DMS114 treated with DMSO at 0.1 percent for 48 hours (cell line): ENCODE measurements at regions not wholly inside any gene's neighbourhood (a gene's known extent, or its start where the extent isn't known, plus 50 kb on each side); places are given as distances from the start of the nearest gene placed in this dataset.
"Not testable (repeated sequence)": the region's sequence is repeated elsewhere in the genome, so short reads cannot be mapped to it uniquely, and the experiment has no call there.

Experiments
- DNase-seq: peaks from one replicate; lab custom pipeline; 2025; ENCODE audit not compliant: unreplicated experiment; lab: John Stamatoyannopoulos, UW

GRCh38 chr7:131861620-131862346, 305.4 kb upstream of the PODXL start:
- no peak for DNase-seq

DNA sequence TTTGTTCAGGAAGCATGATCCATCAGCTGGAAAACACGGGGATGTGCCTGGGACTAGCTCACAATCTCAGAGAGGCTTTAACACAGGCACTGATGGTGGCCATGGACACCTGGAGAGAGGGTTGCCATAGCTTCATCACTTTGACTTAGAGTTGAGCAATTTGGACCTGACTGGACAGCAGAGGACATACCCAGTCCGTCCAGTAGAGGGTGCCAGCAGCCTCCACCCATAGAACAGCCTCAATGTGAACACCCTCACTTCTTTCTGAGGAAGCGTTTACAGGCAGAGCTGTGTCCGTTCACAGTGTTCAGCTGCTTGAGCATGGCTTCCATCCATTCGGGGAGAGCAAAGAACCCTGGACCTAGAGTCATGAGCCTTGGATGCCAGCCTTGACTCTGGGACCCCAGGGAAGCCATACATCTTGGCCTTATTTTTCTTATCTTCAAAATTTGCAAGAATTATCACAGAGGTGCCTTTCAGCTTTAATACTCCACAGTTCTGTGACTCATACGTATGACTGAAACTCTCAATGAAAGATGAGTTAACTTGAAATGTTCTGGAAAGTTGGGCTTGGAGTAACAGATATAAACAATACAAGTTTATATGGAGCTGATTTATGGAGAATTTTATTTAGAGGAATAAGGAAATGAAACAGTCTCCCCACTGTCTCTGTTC, 302.9 kb upstream of the PODXL start:
- peak; percentile 8 for DNase-seq

- DNase-seq: no peak
Observed at GRCh38 chr7:131858611-131859010, 302.2 kb upstream of the PODXL start.

DNA sequence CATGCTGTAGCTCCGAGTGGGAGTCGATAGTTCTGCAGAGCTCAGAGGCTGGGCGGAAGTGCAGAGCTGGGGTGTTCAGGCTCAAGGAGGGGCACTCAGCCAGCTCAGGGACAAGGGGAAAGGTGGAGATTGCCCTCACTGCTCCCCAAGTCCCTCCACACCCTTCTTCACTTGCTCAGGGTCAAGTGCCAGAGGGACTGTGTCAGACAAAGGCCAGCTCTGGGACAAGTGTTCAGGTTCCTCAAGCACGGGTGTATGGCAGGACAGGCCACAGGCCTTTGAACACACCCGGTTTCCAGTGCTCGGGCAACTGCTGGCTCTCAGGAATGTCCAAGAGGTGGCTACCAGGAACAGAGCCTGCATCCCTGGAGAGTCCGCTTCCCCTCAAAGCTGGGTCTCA, 293.0 kb upstream of the PODXL start:
- no peak for DNase-seq

- DNase-seq: no peak
Observed at GRCh38 chr7:131848033-131848432, 291.6 kb upstream of the PODXL start.

GRCh38 chr7:131845573-131846314, 289.3 kb upstream of the PODXL start:
- DNase-seq: no peak

DNA sequence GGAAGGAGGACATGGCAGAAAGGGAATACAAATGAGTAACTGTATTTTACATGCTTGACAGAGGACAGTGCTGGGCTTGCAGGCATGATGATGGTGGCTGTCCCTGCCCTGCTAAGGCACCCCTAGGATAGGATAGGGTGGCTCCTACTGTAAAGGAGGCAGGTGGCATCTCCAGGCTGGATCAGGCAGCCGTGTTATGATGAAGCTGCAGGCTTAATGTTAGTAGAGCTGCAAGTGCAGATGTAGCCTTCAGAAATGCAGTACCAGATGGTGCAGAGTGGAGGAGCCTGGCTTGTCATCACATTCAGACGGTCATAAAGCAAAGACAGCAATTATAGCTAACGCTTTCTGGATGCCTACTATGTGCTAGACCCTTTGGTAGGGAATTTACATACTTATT, 287.9 kb upstream of the PODXL start:
- no peak for DNase-seq

GRCh38 chr7:131843898-131844331, 287.5 kb upstream of the PODXL start:
- DNase-seq: no peak

DNA sequence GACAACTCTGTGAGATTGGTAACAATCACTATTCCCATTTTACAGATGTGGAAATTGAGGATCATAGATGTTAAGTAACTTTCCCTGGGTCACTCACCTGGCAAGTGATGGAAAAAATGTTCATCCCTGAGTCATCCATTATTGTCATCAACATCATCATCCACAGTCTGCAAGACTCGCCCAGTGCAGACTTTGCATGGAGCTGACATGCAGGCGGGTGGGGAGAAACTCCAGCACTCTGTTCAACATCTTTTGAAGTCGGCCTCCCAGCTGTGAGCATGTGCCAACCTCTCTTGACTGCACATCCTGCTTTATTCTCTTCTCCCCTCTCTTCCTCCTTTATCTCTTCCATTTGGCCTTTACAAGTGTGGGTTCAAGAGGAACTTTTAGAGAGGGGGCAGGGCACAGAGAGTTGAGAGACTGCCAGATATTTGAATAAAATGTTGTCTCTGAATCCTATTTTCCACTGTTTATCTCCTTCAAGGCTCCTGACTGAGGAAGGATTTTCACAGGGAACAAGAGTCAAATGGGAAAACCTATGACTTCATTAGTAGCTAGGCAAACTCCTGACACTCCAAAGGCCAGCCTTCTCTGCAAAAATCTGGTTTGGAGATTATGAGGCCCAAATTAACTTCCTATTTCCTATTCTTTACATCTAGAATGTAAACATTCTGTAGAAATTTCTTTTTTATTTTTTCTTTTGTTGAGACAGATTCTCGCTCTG, 283.7 kb upstream of the PODXL start:
- no peak for DNase-seq

DNA sequence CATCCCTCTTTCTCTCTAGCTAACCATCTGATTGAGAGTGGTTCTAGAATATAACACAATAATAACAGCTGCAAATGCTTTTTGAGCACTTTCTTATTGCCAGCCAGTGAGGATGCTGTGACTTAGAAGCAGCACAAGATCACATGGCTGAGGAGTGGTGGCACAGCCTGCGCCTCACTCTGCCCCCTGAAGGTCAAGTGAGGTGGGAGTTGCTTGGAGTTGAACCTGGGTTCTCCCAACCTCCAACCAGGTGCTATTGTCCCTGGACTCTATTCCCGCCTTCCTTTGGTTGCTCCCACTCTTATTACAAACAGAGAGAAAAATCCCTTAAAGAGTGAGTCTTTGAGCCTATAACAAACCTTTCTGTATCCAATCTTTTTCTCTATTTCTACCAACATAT, 280.3 kb upstream of the PODXL start:
- no peak for DNase-seq

DNA sequence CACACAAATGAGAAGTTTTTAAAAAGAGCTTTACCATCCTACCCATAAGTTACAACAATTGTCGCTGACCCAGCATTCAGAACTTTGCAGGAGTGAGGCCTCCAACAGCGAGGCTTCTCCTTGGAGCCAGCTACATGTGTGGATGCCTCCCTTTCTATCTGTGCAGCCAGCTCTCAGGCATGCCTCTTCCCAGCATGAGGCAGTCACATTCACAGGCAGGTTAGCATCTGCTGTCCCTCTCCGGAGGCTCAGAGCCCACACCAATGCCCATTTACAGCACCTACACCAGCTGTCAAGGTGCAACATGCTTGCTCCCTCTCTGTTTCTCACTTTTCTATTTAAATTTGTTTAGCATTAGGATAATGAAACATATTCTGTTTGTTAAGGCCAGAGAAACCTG, 278.7 kb upstream of the PODXL start:
- DNase-seq: no peak

DNA sequence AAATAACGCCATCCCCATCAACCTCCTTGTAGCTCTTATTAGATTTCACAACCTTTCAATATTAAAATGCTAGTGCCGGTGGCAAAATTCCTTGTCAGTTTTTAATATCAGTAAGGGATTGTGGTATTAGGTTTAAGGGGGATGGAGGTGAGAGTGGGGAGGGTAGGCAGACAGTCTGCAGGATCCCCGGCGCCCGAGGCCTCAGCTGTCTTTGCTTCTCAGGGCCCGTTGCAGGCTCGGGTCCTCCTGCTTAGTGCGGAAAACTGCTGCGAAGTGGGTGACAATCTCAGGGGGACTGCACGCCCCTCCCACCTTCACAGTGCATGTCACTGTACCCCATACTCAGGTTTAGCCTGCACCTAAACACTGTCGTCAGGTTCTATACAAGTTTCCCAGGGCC, 274.3 kb upstream of the PODXL start:
- no peak for DNase-seq

DNA sequence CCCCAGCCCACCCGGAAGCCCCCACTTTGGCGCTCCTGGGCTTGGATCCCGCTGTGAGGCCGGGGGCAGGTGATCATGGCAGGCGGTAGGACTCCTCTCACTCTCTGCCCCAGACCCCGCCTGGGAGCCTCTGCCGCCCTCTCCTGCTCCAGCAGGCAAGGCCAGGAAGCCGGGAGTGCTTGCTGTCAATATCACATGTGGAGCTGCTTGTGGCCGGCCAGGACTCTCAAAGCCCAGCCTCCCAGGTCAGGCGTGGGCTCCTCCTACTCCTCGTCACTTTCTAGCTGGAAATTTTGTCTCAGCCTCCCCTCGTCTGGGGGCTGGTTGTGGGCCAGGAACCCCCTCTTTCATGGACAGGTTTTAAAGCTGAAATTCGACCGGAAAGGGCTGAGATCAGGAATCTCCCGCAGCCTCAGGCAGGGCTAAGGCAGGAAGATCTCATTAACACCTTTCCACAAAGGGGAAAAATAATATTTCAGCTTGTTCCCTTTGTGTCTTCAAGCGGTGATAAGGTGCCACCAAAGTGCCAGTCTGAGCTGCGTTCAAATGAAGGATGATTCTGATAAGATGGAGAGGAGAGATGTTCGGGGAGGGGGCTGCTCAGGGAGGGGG, 273.6 kb upstream of the PODXL start:
- no peak for DNase-seq

DNA sequence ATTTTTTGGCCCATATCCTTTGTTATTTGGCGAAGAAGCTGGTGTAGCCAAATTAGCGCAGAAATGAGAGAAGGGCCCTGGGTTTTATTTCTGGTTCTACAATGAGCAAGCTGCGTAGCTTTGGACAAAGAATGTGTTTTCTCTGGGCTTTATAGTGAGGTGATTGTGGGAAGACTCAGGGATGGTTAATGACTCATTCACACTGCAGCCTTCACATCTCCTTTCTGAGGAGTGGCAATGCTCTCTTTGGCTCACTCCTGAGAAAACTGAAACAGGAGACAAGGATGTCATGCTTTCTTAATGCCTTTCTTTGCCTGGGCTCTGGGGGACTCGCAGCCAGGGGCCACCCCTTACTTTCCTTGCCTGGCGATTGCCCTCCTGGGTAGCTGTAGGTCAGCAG, 271.0 kb upstream of the PODXL start:
- DNase-seq: no peak

- DNase-seq: no peak
Observed at GRCh38 chr7:131826960-131827359, 270.5 kb upstream of the PODXL start.

DNA sequence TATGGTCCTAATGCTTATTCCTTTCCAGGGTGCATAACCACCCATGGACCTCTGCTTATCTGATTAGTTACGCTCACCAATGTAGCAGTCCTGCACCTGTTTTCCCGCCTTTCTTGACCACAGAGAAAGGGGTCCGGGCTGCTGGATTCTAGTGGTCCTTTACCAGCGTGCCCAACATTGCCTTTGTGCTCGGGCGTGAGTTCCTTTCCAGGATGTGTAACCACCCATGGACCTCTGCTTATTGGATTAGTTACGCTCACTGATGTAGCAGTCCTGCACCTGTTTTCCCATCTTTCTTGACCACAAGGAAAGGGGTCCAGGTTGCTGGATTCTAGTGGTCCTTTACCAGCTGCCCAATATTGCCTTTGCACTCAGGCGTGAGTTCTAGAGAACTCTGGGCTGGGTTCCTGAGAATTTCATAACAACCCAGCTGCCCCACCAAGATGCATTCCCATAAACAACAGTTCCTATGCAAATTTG, 267.6 kb upstream of the PODXL start:
- not testable (repeated sequence) for DNase-seq

GRCh38 chr7:131819891-131820290, 263.5 kb upstream of the PODXL start:
- no peak for DNase-seq

DNA sequence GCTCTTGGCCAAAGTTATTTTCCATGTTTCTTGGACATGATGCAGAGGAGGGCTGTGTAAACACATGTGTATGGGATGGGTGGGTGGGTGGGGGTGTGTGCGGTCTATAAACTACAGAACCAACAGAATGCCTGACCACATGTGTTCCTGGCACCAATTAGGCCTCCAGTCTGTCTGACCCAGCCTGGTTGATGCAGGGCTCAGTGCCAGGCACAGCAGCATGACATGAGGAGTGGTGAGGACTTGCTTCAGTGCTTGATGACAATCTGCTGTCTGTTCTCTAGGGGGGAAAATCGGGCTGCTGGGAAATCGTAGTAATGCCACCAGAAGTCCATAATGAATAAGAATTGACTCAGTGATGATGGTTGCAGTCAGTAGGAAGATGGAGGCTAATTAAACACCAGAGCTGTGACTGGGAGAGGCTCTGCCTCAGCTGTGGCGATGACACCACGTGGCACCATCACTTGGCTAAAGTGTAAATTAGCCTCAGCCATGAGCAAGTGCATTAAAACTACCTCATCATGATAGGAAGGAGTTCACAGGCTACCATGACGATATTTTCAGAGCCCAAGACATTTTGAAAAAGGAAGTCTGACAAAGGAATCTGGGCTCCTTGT, 260.1 kb upstream of the PODXL start:
- no peak for DNase-seq

DNA sequence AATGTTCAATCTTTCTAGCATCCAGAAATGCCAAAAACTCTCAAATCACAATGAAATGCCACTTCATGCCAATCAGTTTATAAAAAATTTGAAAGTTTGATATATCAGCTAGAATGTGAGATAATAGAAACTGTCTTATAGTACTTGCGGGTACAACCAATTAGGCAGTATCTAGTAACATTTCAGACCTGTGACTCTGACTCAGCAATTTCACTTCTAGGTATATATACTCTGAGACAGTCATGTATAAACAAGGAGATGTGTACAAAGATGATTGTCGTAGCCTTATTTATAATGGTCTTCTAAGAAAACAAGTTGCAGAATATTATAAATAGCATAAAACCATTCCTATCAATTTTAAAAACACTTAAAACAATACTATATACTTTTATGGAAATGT, 252.3 kb upstream of the PODXL start:
- no peak for DNase-seq

- not testable (repeated sequence) for DNase-seq
Observed at GRCh38 chr7:131808156-131808555, 251.7 kb upstream of the PODXL start.
